B cell (primary cell): ENCODE measurements at regions not wholly inside any gene's neighbourhood (a gene's known extent, or its start where the extent isn't known, plus 50 kb on each side); places are given as distances from the start of the nearest gene placed in this dataset.

Source experiments
- EZH2 ChIP-seq: IDR thresholded peaks from 2 replicates; pipeline ENCODE4 v1.6.1; 2012; ENCODE audit warnings: borderline replicate concordance, low read depth, mild to moderate bottlenecking, moderate library complexity, low read length; ENCODE audit not compliant: insufficient read depth, poor library complexity, severe bottlenecking
- TF ChIP-seq, protein P1 (sequence below): fragments of 200-600 bp; IDR thresholded peaks from one replicate; pipeline ENCODE4 v1.8.0; 2022; ENCODE audit warnings: antibody characterized with exemption, mild to moderate bottlenecking

DNA sequence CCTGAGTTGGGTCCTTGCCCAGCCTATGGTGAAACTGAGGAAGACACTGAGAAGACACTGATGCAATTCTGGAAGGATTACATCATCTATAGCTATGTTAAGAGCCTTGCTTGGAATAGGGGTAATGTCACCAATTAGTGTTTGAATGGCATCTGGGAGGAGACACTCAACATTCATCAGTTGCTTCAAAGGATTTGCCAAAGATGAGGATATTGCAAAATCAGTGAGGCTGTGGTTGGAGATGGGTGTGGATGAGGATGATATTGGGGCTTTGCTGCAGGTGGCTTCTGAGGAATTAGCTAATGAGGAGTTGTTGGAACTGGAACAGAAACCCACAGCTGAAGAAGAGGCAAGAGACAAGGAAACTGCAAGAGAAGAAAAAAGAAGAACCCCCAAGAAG, 146.7 kb upstream of the SP4 start:
- TF ChIP-seq, protein P1, sequence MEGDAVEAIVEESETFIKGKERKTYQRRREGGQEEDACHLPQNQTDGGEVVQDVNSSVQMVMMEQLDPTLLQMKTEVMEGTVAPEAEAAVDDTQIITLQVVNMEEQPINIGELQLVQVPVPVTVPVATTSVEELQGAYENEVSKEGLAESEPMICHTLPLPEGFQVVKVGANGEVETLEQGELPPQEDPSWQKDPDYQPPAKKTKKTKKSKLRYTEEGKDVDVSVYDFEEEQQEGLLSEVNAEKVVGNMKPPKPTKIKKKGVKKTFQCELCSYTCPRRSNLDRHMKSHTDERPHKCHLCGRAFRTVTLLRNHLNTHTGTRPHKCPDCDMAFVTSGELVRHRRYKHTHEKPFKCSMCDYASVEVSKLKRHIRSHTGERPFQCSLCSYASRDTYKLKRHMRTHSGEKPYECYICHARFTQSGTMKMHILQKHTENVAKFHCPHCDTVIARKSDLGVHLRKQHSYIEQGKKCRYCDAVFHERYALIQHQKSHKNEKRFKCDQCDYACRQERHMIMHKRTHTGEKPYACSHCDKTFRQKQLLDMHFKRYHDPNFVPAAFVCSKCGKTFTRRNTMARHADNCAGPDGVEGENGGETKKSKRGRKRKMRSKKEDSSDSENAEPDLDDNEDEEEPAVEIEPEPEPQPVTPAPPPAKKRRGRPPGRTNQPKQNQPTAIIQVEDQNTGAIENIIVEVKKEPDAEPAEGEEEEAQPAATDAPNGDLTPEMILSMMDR = no peak
- no peak for TF ChIP-seq EZH2
